HCT116 (cell line): ENCODE measurements at regions not wholly inside any gene's neighbourhood (a gene's known extent, or its start where the extent isn't known, plus 50 kb on each side); places are given as distances from the start of the nearest gene placed in this dataset.

Experiments
- CTCF ChIP-seq, 3 experiments: fragments of 200-600 bp in 1 of 3; sonication (generic) in 1 of 3; IDR thresholded peaks in 2 of 3; conservative IDR thresholded peaks in 1 of 3; 2 replicates each; pipeline ENCODE4 v1.5.1; 2012 to 2017; ENCODE audit warnings: low read depth in 2 of 3, low read length in 2 of 3, antibody characterized with exemption in 1 of 3, borderline replicate concordance in 1 of 3, control low read depth in 1 of 3, mild to moderate bottlenecking in 1 of 3, mixed read lengths in 1 of 3, mixed run types in 1 of 3, moderate library complexity in 1 of 3; ENCODE audit not compliant: insufficient read depth in 1 of 3
- MAX ChIP-seq: IDR thresholded peaks from 2 replicates; pipeline ENCODE4 v1.6.1; 2012
- POLR2A ChIP-seq: IDR thresholded peaks from 2 replicates; pipeline ENCODE4 v1.7.0; 2011; ENCODE audit warnings: borderline replicate concordance; ENCODE audit not compliant: insufficient read depth, insufficient read length; ENCODE audit errors: extremely low read depth
- POLR2AphosphoS5 ChIP-seq: IDR thresholded peaks from 2 replicates; pipeline ENCODE4 v1.6.1; 2011; ENCODE audit warnings: mild to moderate bottlenecking, low read depth, low read length, moderate library complexity

GRCh38 chrX:142076633-142077032 lies 128.5 kb downstream of the MAGEC2 start:
- TF ChIP-seq CTCF (IDR thresholded peaks at IDR 0.05 in 2 of 3, conservative IDR thresholded peaks at IDR 0.05 in 1 of 3; ENCODE audit: borderline replicate concordance in 1 of 3, insufficient read depth in 1 of 3, low read depth in 2 of 3, low read length in 2 of 3) (no peak), MAX (no peak), POLR2AphosphoS5 (no peak), POLR2A (no peak)
